HG02943 (cell line): ENCODE measurements at regions not wholly inside any gene's neighbourhood (a gene's known extent, or its start where the extent isn't known, plus 50 kb on each side); places are given as distances from the start of the nearest gene placed in this dataset.
"Not testable (repeated sequence)": the region's sequence is repeated elsewhere in the genome, so short reads cannot be mapped to it uniquely, and the experiment has no call there.

ENCODE experiments used
- ATAC-seq: cut with Tn5 transposase; IDR thresholded peaks from one replicate; pipeline ENCODE4 v1.9.1; 2021; ENCODE audit warnings: mild to moderate bottlenecking, low read depth, moderate library complexity; ENCODE audit not compliant: unreplicated experiment

DNA sequence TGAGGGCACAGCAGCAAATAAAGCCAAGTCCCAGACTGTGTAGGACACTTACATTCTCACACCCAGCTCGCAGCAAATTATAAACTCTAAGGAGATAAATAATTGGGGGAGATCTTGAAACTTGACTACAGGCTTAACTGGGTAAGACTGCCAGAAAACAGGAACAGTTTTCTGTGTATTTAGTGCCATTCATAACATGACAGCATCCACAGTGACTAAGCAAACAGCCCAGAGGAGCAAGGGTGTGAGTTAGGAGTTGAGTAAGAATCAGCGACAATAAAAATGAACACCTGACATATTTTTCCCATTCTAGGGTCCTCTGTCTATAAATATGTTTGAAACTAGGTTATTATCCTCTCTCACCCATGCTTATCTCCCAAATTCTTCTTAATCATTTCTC, 370.9 kb upstream of the WWC1 start:
- no peak for ATAC-seq

GRCh38 chr5:167921796-167922195, 369.6 kb upstream of the WWC1 start:
- ATAC-seq: no peak

GRCh38 chr5:167923396-167923795, 368.0 kb upstream of the WWC1 start:
- no peak for ATAC-seq

DNA sequence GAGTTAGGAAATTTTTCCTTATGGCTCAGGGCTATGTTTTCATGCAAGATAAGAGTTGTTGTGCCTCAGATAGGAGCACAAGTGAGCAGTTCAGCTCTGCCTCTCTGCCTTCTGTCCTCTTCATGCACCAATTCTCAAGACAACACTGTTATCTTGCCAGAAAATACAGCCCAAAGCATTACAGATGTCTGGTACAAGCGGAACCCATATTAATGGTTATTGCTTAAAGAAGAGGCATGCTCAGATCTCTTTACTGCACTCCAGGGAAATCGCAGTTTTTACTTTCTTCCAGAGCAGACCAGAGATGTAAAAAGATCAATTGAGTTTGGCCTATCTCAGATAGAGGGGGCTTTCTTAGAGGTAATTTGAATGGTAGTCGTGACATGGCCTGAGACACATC, 361.6 kb upstream of the WWC1 start:
- no peak for ATAC-seq

DNA sequence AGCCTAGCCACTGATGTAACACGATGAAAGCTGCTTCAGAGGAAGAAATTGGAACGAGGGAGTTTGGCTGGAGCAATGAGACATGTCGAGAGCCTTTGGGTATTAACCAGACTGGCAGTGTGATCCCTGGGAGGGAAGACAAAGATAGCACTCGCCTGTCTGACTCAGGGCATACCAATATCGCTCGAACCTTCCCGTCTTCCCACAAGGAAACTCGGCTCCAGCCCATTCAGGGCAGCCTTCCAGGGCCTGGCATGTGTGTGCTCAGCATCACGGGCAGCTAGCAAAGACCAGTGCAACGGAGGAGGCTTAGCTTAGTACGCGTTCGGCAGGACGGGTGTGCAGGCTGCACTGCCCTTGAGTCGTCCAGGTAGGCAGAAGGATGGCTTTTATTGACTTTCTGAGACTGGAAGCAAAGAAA, 356.9 kb upstream of the WWC1 start:
- no peak for ATAC-seq

- no peak for ATAC-seq
Measured at GRCh38 chr5:167936022-167936421, 355.4 kb upstream of the WWC1 start.

GRCh38 chr5:167936944-167937634, 354.4 kb upstream of the WWC1 start:
- ATAC-seq: no peak

- ATAC-seq: no peak
Measured at GRCh38 chr5:167937635-167937998, 353.8 kb upstream of the WWC1 start.

DNA sequence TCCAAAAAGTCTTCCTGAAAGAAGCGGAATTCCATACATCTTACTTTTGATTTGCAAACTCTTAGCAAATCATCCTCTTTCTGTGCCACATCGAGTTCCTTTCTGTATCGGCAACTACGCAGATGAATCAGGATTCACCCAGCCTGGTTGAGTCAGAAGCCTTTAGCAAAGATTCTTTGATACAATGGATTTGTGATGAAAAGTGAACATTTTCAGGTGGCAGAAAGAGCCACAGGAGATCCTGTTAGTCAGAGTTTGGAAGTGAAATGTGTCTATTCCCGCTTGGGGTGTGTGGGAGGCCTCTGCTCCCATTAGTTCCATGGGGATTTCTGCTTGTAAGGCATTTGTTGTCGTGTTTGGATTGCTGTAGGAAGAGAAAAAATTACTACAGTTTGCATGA, 351.8 kb upstream of the WWC1 start:
- ATAC-seq: no peak

DNA sequence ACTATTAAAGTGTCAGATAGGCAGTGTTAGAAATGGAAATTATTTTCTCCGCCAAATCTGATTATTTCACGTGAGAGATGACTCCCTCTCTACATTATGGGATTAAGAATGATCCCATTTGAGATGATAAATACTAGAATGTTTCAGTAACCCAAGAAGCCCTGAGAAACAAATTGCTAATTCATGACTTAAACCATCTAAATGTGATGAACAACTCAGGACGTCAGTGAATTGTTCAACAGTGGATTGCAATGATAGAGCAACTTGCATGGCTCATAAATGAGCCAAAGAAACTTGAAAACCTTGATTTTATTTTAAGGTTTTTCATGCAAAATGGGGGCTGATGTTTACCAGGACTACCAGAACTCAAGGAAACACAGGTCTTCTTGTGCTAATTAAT, 350.5 kb upstream of the WWC1 start:
- ATAC-seq: no peak

DNA sequence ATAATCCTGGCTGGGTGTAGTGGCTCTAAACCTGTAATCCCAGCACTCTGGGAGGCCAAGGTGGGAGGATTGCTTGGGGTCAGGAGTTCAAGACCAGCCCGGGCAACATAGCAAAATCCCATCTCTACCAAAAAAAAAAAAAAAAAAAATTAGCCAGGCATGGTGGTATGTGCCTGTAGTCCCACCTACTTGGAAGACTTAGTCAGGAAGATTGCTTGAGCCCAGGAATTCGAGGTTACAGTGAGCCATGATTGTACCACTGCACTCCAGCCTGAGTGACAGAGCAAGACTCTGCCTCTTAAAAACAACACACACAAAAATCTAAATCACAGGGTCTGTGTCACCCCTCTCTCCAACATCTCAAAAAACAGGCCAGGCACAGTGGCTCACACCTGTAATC, 349.9 kb upstream of the WWC1 start:
- not testable (repeated sequence) for ATAC-seq

DNA sequence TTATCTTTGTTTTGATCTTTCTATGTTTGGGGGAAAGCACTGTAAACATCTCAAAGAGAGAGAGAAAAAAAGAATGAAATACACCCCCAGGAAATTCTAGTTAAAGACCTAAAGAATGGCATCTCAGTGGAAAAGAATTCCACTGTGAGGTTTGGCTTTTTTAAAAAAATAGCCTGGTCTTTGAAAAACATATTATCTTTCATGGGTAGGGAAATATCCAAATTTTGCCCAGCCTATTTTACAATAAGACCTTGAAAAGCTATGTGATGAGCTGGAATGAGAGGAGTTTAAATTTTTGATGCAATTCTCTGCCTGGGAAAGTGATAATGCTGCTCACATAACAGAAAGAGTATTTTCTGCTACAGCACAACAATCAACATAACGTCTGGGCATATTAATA, 348.1 kb upstream of the WWC1 start:
- ATAC-seq: no peak

DNA sequence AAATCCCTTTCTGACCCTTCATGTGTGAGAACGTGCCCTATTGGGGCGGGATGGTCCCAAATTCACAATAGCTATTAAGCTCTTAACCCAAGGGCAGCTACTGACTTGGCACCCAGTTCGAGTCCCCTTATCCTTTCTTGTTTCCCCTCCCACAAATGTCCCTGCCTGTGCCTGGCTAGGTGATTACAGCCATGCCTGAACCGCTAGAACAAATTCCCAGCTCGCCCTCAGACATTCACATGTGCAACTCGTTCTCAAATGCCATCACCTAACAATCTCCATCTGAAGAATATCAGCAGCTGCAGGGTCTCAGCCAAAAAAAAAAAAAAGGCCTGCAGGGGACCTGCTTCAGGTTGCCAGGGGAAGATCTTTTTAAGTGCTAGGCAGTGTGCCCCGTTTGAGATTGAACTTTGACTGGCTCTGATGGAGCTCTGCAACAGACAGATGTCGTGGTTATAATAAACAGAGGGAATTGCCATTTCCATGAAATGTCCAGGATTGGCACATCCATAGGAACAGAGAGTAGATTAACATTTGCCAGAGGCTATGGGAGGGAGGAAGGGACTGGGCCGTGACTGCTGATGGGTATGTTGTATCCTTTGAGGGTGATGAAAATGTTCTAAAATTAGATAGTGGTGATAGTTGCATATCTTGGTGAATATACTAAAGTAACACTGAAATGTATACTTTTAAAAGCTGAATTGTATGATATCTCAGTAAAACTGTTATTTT, 347.2 kb upstream of the WWC1 start:
- ATAC-seq: no peak

GRCh38 chr5:167945542-167946384, 345.7 kb upstream of the WWC1 start:
- ATAC-seq: no peak

- ATAC-seq: no peak
Measured at GRCh38 chr5:167947306-167947705, 344.1 kb upstream of the WWC1 start.

GRCh38 chr5:167948251-167948650, 343.2 kb upstream of the WWC1 start:
- ATAC-seq: no peak

DNA sequence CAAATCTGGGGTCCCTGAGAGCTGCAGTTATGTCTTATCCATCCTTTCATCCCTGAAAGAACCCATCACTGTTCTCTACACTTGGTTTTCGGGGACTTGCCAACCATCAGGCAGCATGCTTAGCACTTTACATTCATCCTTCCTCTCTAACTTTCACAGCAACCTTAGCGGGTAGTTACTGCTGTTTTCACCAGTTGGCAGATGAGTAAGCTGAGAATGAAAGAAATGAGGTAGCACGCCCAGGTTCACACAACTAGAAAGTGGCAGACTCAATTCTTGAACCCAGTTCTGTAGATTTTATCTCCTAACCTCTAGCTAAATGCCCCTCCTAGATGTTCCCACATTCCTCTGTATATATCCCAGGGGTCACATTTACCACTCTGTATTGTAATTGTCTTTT, 342.0 kb upstream of the WWC1 start:
- ATAC-seq: no peak

DNA sequence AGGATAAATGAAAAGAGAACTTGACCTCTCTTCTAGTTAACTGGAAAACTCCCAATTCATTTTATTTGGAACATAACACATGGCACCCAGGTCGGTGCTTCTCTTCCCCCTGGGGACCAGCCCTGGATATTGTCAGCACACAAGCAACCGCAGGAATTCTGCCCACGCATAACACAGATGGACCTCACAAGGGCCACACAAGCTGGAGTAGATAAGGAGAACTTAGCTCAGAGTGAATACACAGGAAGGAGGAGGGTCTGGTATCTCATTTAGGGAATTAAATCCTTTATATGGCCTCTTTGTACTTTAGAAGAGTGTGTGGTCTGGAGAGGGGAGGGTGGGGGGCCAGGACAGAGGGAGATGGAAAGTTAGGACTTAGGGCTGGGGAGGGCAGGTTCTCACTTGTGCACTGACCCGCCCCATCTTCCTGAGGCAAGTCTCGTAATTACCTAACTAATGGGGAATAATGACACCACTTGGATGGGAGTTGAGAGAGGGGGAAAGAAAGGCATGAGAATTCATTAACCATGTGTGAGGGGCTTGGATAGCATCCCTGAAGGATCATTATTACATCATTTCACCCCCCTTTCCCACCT, 341.2 kb upstream of the WWC1 start:
- ATAC-seq: no peak

DNA sequence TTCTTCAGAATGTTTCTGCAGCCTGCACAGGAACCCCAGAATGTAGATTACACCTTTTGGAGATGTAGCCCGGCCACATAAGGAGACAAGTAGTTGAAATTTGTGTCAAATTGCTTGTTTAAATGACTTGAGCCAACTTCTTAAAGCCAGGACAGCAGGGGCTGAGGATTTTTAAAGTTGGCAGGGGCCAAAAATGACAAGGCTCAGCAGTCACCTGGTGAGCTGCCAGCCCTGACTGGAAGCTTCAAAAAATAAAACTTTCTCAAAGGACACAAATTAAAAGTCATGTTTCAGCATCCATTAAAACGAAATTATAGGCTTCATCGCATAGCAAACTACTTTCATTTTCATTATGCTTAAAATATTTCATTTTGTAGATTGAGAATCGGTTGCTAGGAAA, 340.3 kb upstream of the WWC1 start:
- no peak for ATAC-seq

DNA sequence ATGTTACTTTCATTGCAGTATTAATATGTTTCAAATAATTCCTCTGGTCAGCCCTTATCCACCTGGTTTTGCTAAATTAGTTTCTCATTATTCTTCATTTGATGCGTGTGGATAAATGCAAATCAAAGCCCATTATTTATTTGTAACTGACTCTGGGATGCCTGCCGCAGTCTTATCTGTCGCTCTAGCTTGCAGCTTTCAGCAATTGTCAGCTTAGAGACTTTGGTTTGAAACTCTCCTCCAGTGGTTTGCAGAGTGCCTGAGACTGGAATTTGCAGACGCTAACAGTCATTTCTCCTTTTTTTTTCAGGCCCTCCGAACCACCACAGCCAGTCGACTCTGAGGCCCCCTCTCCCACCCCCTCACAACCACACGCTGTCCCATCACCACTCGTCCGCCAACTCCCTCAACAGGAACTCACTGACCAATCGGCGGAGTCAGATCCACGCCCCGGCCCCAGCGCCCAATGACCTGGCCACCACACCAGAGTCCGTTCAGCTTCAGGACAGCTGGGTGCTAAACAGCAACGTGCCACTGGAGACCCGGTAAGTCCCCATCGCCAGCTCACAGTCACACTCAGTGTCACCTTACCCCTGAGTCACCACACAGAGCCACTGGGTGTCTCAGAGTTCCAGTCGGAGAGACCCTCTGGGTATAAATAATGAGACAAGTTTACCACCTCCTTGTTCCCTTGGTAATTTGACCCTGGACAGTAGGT, 339.0 kb upstream of the WWC1 start:
- no peak for ATAC-seq
